NCI-H446 (cell line): ENCODE measurements at regions not wholly inside any gene's neighbourhood (a gene's known extent, or its start where the extent isn't known, plus 50 kb on each side); places are given as distances from the start of the nearest gene placed in this dataset.

Experiments
- DNase-seq, 2 experiments: peaks; one replicate each; lab custom pipeline; 2025; lab: John Stamatoyannopoulos, UW

GRCh38 chr6:40937491-40937890 lies 101.5 kb downstream of the UNC5CL start:
- DNase-seq, result no peak

GRCh38 chr6:40936818-40937251 lies 102.2 kb downstream of the UNC5CL start:
- no peak for DNase-seq

GRCh38 chr6:40933864-40934263 lies 105.2 kb downstream of the UNC5CL start:
- DNase-seq, result no peak

- DNase-seq, result no peak
These were observed 106.1 kb downstream of the UNC5CL start for GRCh38 chr6:40932953-40933352.

- DNase-seq, result no peak
These were observed 106.7 kb downstream of the UNC5CL start for GRCh38 chr6:40932366-40932765.

- no peak for DNase-seq
These were observed 107.1 kb downstream of the UNC5CL start for GRCh38 chr6:40931931-40932330.

GRCh38 chr6:40930555-40930954 lies 108.5 kb downstream of the UNC5CL start:
- DNase-seq, result no peak

GRCh38 chr6:40930045-40930444 lies 109.0 kb downstream of the UNC5CL start:
- DNase-seq, result no peak

- no peak for DNase-seq
These were observed 109.8 kb downstream of the UNC5CL start for GRCh38 chr6:40929176-40929575.

- DNase-seq, result no peak
These were observed 110.3 kb downstream of the UNC5CL start for GRCh38 chr6:40928763-40929162.

GRCh38 chr6:40928307-40928706 lies 110.7 kb downstream of the UNC5CL start:
- no peak for DNase-seq

GRCh38 chr6:40925341-40925740 lies 113.7 kb downstream of the UNC5CL start:
- DNase-seq, result no peak

- DNase-seq, result no peak
These were observed 114.2 kb downstream of the UNC5CL start for GRCh38 chr6:40924839-40925238.

- no peak for DNase-seq
These were observed 115.1 kb downstream of the UNC5CL start for GRCh38 chr6:40923880-40924279.

- DNase-seq, result no peak
These were observed 115.7 kb downstream of the UNC5CL start for GRCh38 chr6:40923326-40923725.

GRCh38 chr6:40922281-40922680 lies 116.7 kb downstream of the UNC5CL start:
- no peak for DNase-seq

- no peak for DNase-seq
These were observed 120.9 kb downstream of the UNC5CL start for GRCh38 chr6:40918040-40918651.

GRCh38 chr6:40917603-40918002 lies 121.4 kb downstream of the UNC5CL start:
- DNase-seq, result no peak

GRCh38 chr6:40916845-40917244 lies 122.2 kb downstream of the UNC5CL start:
- peak in 1 of 2 experiments; percentile 10 for DNase-seq

GRCh38 chr6:40915165-40915564 lies 123.9 kb downstream of the UNC5CL start:
- no peak for DNase-seq

- DNase-seq, result no peak
These were observed 125.0 kb downstream of the UNC5CL start for GRCh38 chr6:40914005-40914404.

- DNase-seq, result peak; percentile 36 to 76
These were observed 126.7 kb downstream of the UNC5CL start for GRCh38 chr6:40912158-40912946.

- no peak for DNase-seq
These were observed 128.6 kb downstream of the UNC5CL start for GRCh38 chr6:40910260-40910893.
